NCI-H446 (cell line): ENCODE measurements at regions not wholly inside any gene's neighbourhood (a gene's known extent, or its start where the extent isn't known, plus 50 kb on each side); places are given as distances from the start of the nearest gene placed in this dataset.
"Not testable (repeated sequence)": the region's sequence is repeated elsewhere in the genome, so short reads cannot be mapped to it uniquely, and the experiment has no call there.

Experiments used
- DNase-seq, 2 experiments: peaks; one replicate each; lab custom pipeline; 2025; lab: John Stamatoyannopoulos, UW

DNA sequence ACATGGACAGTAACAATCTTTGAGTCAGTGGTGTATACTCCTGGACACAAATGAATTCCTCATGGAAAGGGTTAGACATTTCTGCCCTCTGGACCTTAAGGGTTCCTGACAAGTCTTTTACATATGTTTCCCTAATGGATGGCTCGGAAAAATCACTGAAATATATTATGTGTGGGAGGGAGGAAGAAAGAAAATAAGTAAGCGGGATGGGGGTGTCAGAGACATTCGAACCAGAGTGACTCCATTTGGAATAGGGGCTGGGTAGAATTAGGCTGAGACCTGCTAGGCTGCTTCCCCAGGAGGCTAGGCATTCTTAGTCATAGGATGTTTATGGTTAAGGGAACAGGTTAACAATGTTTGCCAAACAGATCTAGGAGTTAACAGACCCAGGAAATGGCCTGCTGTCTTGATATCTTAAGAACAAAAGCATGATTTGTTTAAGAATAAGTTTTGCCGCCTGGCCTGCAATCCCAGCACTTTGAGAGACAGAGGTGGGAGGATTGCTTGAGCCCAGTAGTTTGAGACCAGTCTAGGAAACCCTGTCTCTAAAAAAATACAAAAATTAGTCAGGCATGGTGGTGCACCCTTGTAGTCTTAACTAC is 1241.7 kb downstream of the TYW1 start:
- DNase-seq: no peak

- no peak for DNase-seq
Observed at GRCh38 chr7:68243128-68243527, 1246.5 kb downstream of the TYW1 start.

DNA sequence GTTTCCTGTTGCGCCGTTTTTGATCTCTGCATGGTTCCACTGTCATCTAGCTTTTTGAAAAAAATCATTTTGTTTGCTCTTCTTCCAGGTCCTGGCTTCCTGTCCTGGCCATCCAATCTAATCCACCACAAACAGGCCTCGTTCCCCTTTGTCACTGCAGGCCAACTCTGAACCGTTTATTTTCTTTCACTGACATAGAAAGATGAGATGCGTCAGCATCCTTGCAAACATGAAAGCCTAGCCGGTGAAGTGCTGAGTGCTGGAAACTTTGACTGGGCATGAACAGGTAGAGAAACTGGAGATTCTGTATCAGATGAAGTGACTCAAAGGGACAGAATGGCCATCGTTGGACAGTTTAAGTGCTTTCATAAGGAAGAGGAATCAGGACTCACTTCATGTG is 1247.8 kb downstream of the TYW1 start:
- no peak for DNase-seq

DNA sequence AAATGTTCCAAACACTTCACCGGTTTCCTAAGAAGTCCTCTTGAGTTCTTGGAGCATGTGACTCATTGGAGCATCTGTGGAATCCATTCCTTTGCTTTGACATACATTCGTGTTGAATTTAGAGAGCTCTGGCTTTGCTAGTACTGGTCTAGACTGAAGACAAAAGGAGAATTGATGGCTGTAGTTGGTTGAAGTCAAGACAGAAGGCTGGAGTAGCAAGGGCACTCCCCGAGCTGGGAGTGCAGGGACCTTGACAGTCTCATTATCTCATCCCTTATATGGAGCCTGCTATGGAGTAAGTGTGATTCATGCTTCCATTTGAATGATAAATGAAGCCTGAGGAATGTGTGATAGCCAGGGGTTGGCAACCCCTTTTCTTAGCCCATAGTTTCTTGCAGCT is 1249.1 kb downstream of the TYW1 start:
- no peak for DNase-seq

DNA sequence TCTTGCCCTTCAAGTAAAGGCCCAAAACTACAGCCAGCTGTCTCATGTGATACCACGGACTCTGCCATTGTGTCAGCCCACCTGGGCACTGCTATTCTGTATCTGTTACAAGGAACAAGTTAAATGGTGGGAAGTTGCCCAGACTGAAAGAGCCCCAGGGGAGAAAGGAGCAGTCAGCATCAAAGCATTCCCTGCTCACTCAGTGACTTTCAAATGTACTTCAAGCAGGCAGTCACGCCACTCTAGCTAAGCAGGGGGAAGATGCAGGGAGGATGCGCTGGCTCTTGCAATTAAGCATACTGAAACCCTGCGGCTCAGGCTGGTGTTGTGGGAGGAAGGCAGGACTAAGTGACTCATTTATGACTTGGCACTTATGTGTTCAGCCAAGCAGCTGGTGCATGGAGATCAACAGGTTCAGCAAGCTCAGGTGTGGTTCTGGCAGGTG is 1249.6 kb downstream of the TYW1 start:
- DNase-seq: no peak

DNA sequence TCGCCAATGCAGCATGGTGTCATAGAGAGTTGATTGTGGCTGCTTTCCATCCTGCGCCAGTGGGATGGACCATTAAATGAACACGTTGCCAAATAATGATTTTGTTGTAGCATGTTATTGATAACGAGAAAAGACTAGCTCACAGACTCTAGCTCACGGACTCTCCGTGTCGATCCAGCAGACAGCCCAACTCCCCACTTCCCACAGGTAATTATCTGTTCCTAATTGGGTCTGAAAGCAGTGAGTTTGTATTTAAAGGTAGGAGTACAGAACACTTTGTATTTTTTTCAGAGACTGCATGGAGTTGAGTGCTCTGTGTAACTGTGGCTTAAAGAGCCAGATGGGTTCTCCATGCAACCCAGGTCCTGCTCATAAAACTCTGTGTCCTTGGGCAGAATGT is 1250.5 kb downstream of the TYW1 start:
- no peak for DNase-seq

GRCh38 chr7:68247571-68247970 is 1250.9 kb downstream of the TYW1 start:
- DNase-seq: no peak

- DNase-seq: no peak
Observed at GRCh38 chr7:68248973-68249372, 1252.3 kb downstream of the TYW1 start.

DNA sequence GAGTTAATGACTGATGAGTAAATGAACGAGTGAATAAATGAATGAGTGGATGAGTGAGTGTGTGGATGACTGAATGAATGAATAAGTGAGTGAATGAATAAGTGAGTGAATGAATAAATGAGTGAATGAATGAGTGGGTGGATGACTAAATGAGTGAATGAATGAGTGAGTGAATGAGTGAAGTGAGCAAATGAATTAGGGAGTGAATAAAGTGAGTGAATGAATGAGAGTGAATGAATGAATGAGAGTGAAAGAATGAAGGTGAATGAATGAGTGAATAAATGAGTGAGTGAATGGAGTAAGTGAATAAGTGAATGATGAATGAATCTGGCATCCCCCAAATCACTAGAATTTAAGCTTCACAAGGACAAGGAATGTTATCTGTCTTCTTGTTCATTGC is 1253.0 kb downstream of the TYW1 start:
- DNase-seq: no peak

DNA sequence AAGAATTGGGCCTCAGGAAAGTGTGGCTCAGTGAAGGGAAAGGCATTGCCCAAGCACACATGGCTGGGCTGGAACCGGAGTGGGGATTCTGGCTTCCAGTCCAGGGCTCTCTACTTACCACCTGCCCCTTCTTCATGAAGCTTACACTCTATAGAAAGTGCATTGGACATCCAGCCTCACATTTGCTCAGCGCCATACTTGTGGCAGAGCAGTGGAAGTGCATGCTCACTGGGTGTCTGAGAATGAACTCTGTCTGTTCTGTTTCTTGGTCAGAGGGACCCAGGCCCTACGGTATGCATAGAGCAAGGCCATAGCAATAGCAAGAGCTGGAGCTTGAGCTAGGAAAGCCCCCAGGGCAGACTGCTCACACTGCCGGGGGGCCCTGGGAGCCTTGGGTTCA is 1253.5 kb downstream of the TYW1 start:
- no peak for DNase-seq

DNA sequence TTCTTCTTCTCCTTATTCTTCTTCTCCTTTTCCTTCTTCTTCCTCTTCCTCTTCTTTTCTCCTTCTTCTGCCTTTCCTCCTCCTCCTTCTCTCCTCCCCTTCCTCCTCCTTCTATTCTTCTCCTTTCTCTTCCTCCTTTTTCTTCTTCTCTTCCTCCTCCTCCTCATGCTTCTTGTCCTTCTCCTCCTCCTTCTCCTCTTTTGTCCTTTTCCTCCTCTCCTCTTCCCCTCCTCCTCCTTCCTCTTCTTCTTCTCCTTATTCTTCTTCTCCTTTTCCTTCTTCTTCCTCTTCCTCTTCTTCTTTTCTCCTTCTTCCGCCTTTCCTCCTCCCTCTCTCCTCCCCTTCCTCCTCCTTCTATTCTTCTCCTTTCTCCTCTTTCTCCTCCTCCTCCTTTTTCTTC is 1258.2 kb downstream of the TYW1 start:
- DNase-seq: not testable (repeated sequence)

GRCh38 chr7:68256295-68256694 is 1259.7 kb downstream of the TYW1 start:
- DNase-seq: no peak

- DNase-seq: no peak
Observed at GRCh38 chr7:68258609-68259008, 1262.0 kb downstream of the TYW1 start.

DNA sequence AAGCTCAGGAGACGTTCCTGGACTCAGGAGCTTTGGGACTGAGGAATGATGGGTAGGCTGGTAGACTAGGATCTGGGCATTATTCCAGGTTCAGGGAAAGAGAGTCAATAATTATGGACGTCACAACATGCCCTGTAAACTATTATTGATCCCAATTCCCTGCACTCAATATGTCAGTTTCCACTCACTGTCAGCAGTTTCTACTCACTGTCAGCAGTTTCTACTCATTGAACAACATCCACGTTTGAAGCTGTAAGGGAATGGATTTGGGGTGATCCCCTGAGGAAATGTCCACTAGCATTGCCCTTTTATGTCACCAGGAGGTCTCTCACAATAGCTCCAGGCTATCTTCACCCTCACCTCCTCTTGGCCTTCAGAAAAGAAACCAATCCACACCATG is 1268.6 kb downstream of the TYW1 start:
- no peak for DNase-seq

GRCh38 chr7:68266004-68266579 is 1269.5 kb downstream of the TYW1 start:
- DNase-seq: no peak

- no peak for DNase-seq
Observed at GRCh38 chr7:68267486-68267885, 1270.9 kb downstream of the TYW1 start.

- no peak for DNase-seq
Observed at GRCh38 chr7:68269405-68269804, 1272.8 kb downstream of the TYW1 start.

GRCh38 chr7:68272507-68272906 is 1275.9 kb downstream of the TYW1 start:
- DNase-seq: no peak

GRCh38 chr7:68276725-68277124 is 1280.1 kb downstream of the TYW1 start:
- DNase-seq: no peak

DNA sequence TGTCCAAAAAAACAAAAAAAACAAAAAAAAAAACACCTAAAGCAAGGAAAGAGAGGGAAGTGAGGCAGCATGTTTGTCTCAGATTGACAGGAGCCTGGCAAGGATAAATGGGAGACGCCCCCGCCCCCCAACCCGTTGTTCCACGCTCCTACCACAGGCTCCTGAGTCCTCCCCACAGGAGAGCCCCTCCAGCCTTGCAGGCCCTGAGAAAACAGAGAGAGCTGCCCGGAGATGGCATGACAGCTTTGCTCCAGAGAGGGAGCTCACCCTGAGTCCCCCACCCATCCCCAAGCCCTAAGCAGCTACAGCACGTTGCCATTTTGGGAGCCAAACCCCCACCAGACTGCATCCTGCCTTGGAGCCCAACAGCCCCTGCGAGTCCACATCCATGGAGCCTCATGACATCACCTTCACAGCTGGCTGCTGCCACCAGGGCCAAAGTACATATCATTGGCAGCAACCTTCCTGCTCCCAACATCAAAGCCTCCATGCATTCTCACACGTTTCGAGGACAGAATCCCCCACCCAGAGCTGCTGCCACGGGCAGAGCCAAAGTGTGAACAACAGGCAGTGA is 1283.3 kb downstream of the TYW1 start:
- DNase-seq: no peak

DNA sequence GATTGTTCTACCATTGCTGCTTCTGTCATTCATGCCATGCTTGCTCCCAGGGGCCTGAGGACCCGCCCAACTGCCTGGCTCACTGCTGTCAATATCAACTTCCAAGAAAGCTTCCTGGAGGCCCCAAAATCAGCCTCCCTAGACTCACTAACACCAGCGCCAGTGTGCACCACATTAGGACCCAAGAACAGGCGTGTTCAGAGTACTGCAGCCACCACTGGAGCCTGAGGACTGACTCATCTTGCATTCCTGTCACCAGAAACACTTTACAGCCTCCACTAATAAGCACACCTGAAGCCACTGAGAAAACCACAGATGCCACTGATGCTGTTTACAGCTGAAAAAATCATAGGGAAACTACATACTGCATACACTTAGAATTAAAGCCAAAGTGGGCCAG is 1284.3 kb downstream of the TYW1 start:
- no peak for DNase-seq

DNA sequence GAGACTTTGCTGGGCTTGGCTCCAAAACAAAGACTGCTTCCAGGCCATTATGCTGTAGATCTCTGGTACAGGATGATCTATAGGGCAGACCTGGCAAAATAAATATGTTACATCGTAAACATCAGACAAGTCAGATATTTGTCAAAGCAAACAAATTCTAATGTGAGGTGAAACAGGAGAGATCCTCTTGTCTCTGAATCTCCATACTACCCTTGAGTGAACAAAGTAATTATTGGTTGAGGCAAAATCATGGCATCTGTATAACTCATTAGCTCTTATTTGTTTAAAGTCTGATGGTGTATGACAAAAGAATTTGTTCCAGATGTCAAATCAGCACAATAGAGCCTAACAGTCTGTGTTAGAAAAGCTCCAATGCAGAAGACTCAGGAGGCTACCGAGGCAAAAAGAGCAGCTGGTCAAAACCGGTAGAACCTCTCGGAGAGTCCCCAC is 1291.5 kb downstream of the TYW1 start:
- DNase-seq: no peak

GRCh38 chr7:68291710-68292109 is 1295.1 kb downstream of the TYW1 start:
- DNase-seq: no peak

- no peak for DNase-seq
Observed at GRCh38 chr7:68295386-68295785, 1298.8 kb downstream of the TYW1 start.
